NCI-H748 (cell line): ENCODE measurements at regions not wholly inside any gene's neighbourhood (a gene's known extent, or its start where the extent isn't known, plus 50 kb on each side); places are given as distances from the start of the nearest gene placed in this dataset.
A peak's percentile ranks its signal among the peaks of the same experiment; 100 is the strongest.
"Not testable (repeated sequence)": the region's sequence is repeated elsewhere in the genome, so short reads cannot be mapped to it uniquely, and the experiment has no call there.

Experiments used
- DNase-seq: peaks from one replicate; lab custom pipeline; 2025; ENCODE audit not compliant: unreplicated experiment; lab: John Stamatoyannopoulos, UW

DNA sequence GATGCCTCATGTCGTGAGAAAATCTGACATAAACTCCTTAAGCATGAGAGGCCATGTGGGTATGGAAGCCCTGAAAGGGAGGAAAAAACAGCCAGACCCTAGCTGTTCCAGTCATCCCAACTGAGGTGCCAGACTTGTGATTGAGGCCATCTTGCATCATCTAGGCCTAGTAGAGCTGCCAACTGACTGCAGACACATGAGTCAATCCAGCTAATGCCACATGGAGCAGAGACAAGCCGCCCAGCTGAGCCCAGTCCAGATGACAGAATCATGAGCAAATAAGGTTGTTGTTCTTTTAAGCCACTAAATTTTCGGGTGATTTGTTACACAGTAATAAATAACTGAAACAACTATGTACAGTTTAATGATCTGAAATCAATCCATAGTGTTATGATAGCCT is 680.9 kb downstream of the MAFB start:
- DNase-seq, result no peak

GRCh38 chr20:40006168-40006860 is 682.7 kb downstream of the MAFB start:
- DNase-seq, result no peak

DNA sequence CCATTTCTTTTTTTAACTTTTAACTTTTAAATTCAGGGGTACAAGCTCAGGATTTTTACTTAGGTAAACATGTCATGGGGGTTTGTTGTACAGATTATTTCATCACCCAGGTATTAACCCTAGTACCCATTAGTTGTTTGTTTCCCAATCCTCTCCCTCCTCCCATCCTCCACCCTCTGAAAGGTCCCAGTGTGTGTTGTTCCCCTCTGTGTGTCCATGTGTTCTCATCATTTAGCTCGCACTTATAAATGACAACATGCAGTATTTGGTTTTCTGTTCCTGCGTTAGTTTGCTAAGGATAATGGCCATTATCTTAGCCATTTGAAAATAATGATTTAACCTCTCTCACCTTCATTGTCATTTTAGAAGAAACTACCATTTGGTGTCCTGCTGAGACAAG is 684.9 kb downstream of the MAFB start:
- peak; percentile 38 for DNase-seq

- DNase-seq, result peak; percentile 16
Observed at GRCh38 chr20:39993742-39994141, 695.3 kb downstream of the MAFB start.

DNA sequence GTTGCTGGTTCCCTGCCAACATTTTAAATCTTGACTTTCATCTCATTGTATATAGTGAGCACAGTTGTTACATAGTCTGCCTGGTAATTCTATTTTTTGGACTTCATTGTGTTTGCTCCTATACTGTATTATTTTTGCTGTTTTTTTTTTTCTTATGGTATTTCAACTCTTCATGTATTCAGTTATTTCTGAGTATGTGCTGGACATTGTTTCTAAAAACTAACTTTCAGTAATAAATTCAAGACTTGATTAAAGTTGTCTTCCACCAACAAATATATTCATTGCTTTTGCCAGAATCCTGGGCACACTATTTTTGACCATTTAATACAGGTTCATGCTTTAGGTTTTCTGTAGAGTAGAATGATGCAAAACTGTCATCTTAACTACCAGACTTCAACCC is 698.3 kb downstream of the MAFB start:
- DNase-seq, result no peak

GRCh38 chr20:39988991-39989390 is 700.0 kb downstream of the MAFB start:
- DNase-seq, result no peak

DNA sequence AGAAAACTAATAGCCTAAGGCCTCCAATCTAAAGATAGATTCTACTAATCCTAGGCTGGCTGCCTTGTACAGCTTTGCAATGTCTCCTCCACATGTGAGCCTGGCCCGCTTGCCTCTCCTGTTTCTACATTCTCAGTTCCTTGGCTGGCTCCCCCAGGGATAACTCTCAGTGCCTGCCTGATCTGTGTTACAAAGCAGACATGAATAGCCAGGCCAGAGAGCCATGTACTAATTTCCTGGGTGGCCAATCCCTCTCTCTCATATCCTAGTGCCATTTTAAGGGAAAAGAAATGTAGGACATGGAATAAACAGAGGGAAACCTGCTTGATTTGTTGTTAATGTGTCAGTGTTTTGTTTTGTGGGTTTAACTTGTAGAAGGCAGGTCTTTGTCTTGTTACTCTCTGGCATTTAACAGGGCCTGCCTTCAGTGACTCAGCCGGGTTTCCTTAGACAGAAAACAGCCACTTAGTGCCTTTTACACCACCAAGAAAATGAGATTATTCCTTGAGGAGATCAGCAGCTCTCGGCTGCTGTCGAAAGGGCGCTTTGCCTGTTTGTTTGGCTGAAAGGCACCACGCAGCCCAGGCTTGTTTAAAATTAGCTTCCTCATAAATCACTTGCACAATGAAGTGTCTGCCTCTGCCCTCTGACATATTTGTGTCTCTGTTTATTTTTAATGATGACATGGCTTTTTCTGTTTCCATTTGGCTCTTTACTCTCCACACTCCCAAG is 702.7 kb downstream of the MAFB start:
- peak; percentile 36 for DNase-seq

DNA sequence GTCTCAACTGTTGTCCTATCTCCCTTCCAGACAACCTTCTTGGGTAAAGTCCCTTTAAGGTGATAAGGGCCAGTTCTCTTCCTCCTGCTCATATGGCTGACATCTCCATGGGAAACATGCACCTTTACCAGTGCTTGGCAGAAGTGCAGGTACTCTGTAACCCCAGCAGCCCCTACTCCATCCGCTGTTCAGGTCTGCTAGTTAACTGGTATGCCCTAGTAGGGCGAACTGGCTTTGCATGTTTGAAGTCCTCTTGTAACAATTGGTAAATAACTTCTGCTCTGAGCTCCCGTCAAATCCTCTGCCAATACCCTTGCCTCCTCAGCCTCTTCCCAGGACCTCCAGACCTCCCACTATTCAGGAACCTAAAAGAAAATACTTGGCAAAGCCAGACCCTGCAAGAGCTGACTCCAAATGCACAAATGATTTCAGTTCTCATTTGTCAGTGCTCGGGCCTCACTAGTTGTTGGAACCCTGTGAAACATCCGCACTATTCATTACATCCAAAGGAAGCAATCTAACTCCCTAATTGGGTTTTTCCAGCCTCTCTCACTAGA is 703.7 kb downstream of the MAFB start:
- DNase-seq, result no peak

- no peak for DNase-seq
Observed at GRCh38 chr20:39983655-39984054, 705.4 kb downstream of the MAFB start.

- DNase-seq, result no peak
Observed at GRCh38 chr20:39983183-39983582, 705.9 kb downstream of the MAFB start.

GRCh38 chr20:39974966-39975501 is 714.0 kb downstream of the MAFB start:
- DNase-seq, result no peak

- no peak for DNase-seq
Observed at GRCh38 chr20:39968495-39968894, 720.5 kb downstream of the MAFB start.

GRCh38 chr20:39967806-39968205 is 721.2 kb downstream of the MAFB start:
- no peak for DNase-seq

- no peak for DNase-seq
Observed at GRCh38 chr20:39961637-39962244, 727.3 kb downstream of the MAFB start.

DNA sequence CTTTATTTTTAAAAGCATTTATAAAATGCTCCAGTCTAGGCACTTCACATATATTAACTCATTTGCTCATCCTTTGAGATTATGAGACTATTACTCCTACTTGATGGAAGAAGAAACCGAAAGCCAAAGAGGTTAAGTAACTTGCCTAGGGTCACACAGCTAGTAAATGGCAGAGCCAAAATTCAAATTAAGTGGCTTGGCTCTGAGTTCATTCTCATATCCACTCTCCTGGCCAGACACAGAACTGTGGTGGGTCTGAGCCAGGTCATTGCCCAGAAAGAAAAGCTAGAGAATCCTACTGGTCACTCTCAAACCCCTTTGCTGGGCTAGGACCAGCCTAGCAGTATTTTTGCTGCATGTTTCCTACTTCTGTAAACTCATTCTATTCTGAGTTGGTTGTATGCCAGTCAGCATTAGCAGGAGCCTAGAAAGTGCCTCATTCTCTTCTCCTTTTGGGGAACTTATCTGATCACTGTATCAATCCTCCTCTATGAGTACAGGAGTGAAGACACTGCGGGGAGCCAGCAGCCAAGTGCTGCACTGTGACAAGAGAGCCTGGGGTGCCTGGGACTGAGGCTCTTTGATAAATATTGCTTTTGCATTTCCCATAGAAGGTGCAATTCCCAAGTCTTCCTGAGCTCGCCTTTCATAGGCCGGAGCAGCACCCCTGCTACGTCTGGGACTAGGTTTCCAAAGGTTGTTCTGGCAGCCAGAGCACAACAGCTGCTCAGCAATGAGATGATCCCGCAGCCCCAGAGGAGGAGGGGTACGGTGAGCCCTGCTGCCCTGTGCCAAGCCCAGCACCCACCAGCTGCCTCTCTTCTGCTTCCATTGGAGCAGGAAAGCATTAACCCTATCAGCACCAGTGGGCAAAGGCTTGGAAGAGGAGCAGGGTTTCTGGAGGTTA is 728.3 kb downstream of the MAFB start:
- DNase-seq, result no peak

DNA sequence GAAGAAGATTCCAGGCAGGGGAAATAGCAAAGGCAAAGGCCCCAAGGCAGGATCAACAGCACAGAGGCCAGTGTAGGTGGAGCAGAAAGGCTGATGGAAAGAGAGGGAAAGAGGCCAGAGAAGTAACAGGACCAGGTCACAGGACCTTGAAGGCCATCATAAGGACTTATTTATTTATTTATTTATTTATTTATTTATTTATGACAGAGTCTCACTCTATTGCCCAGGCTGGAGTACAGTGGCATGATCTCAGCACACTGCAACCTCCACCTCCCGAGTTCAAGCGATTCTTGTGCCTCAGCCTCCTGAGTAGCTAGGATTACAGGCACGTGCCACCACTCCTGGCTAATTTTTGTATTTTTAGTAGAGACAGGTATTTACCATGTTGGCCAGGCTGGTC is 731.1 kb downstream of the MAFB start:
- not testable (repeated sequence) for DNase-seq

DNA sequence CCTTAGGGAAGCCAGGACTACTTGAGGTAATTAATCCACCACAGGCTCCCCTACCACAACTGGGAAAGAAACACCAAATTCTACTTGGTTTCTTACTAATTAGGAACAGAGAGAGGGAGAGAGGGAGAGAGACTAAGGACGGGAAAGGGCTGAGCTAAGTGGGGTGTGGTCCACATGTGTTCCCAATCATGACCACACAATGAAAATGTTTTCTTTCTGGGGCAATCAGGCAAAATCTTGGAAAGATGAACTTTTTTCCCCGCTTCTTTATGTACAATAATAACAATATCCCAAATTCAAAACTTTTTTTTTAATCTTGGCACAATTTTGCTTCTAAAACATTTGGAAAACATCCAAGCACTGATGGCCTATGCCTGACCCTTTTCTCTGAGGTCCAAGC is 734.4 kb downstream of the MAFB start:
- no peak for DNase-seq

DNA sequence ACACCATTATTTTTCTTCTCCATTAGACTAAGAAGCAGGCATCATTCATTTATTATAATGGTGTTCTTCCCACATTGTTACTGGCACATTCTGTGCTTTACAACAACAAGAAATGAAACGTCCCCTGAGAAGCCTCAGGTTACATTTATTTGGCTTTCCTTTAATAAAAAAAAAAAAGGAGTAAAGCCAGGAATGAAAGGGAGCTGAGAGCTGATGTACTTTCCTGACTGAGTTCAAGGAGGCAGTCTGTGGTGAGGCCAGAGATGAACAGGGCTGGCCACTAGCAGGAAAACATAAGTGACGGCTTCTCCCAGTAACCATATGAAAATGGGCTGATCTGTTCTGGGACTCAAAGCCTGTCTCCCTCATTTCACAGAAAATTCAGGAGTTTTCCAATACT is 742.1 kb downstream of the MAFB start:
- DNase-seq, result no peak

- DNase-seq, result no peak
Observed at GRCh38 chr20:39946053-39946810, 742.8 kb downstream of the MAFB start.

- no peak for DNase-seq
Observed at GRCh38 chr20:39944861-39945260, 744.2 kb downstream of the MAFB start.
